ENCODE measurements at regions not wholly inside any gene's neighbourhood (a gene's known extent, or its start where the extent isn't known, plus 50 kb on each side); places are given as distances from the start of the nearest gene placed in this dataset.

- TF ChIP-seq EZH2 (IDR thresholded peaks at IDR 0.05; ENCODE audit: borderline replicate concordance, low read length) (no peak), CTCF (conservative IDR thresholded peaks at IDR 0.05 in 1 of 2, IDR thresholded peaks at IDR 0.05 in 1 of 2; ENCODE audit: extremely low read depth in 1 of 2, insufficient read depth in 1 of 2, low read depth in 1 of 2, low read length in 2 of 2) (peak in 1 of 2 donors; percentile 26)
Observed at GRCh38 chr3:44077267-44077666, 164.4 kb upstream of the TOPAZ1 start.

Data from mammary epithelial cell (primary cell).